T47D (cell line): ENCODE measurements at regions not wholly inside any gene's neighbourhood (a gene's known extent, or its start where the extent isn't known, plus 50 kb on each side); places are given as distances from the start of the nearest gene placed in this dataset.

Experiments
- DNase-seq, 2 experiments: peaks; one replicate each; pipeline versions ENCODE4 v3.0.0 to v3.0.0-alpha.2; 2011 to 2012; ENCODE audit warnings: low read depth in 1 of 2, low spot score in 1 of 2
- JUND ChIP-seq: IDR thresholded peaks from 2 replicates; pipeline ENCODE4 v1.6.1; 2012; ENCODE audit warnings: low read depth
- in situ Hi-C: cut with HindIII; loops from 2 replicates; pipeline ENCODE4 v1.10.0; 2016; ENCODE audit warnings: low sequenced_read_pairs, low pct_unique_long_range_greater_than_20kb

GRCh38 chr16:62967163-62967562, 930.9 kb upstream of the CDH8 start:
- no peak for TF ChIP-seq JUND
- DNase-seq, result no peak
- in situ Hi-C loops, result no loop called here

- no peak for DNase-seq
- in situ Hi-C loops, result no loop called here
- TF ChIP-seq JUND, result no peak
Measured at GRCh38 chr16:62966626-62967025, 930.4 kb upstream of the CDH8 start.

GRCh38 chr16:62965831-62966230, 929.6 kb upstream of the CDH8 start:
- in situ Hi-C loops, result no loop called here
- DNase-seq, result peak in 1 of 2 experiments; percentile 3
- TF ChIP-seq JUND, result no peak

- TF ChIP-seq JUND, result no peak
- DNase-seq, result no peak
- in situ Hi-C loops, result no loop called here
Measured at GRCh38 chr16:62963846-62964245, 927.6 kb upstream of the CDH8 start.

GRCh38 chr16:62955033-62955349, 918.8 kb upstream of the CDH8 start:
- in situ Hi-C loops, result no loop called here
- DNase-seq, result no peak
- no peak for TF ChIP-seq JUND

GRCh38 chr16:62954144-62955032, 918.1 kb upstream of the CDH8 start:
- no peak for TF ChIP-seq JUND
- no peak for DNase-seq
- in situ Hi-C loops, result no loop called here

- in situ Hi-C loops, result no loop called here
Measured at GRCh38 chr16:62950351-62950750, 914.1 kb upstream of the CDH8 start.

GRCh38 chr16:62940569-62940968, 904.3 kb upstream of the CDH8 start:
- no peak for DNase-seq
- in situ Hi-C loops, result no loop called here
- TF ChIP-seq JUND, result no peak

More at GRCh38 chr16:62950351-62950750, 914.1 kb upstream of the CDH8 start:
- no peak for TF ChIP-seq JUND
- no peak for DNase-seq

GRCh38 chr16:62939687-62940086, 903.4 kb upstream of the CDH8 start:
- in situ Hi-C loops, result no loop called here
- TF ChIP-seq JUND, result no peak
- no peak for DNase-seq

- in situ Hi-C loops, result no loop called here
Measured at GRCh38 chr16:62933929-62934328, 897.7 kb upstream of the CDH8 start.

GRCh38 chr16:62929593-62929992, 893.4 kb upstream of the CDH8 start:
- no peak for DNase-seq
- TF ChIP-seq JUND, result no peak
- in situ Hi-C loops, result no loop called here

More at GRCh38 chr16:62933929-62934328, 897.7 kb upstream of the CDH8 start:
- TF ChIP-seq JUND, result no peak
- no peak for DNase-seq

- TF ChIP-seq JUND, result no peak
- in situ Hi-C loops, result no loop called here
- no peak for DNase-seq
Measured at GRCh38 chr16:62927122-62927521, 890.9 kb upstream of the CDH8 start.

- in situ Hi-C loops, result no loop called here
- no peak for DNase-seq
- TF ChIP-seq JUND, result no peak
Measured at GRCh38 chr16:62926121-62926801, 890.0 kb upstream of the CDH8 start.
